GM19351 (cell line): ENCODE measurements at regions not wholly inside any gene's neighbourhood (a gene's known extent, or its start where the extent isn't known, plus 50 kb on each side); places are given as distances from the start of the nearest gene placed in this dataset.

Experiments used
- ATAC-seq: cut with Tn5 transposase; IDR thresholded peaks from one replicate; pipeline ENCODE4 v1.9.1; 2021; ENCODE audit warnings: mild to moderate bottlenecking, moderate library complexity; ENCODE audit not compliant: unreplicated experiment

- ATAC-seq = no peak
Measured at GRCh38 chr12:45585522-45586230, 143.8 kb upstream of the ARID2 start.

DNA sequence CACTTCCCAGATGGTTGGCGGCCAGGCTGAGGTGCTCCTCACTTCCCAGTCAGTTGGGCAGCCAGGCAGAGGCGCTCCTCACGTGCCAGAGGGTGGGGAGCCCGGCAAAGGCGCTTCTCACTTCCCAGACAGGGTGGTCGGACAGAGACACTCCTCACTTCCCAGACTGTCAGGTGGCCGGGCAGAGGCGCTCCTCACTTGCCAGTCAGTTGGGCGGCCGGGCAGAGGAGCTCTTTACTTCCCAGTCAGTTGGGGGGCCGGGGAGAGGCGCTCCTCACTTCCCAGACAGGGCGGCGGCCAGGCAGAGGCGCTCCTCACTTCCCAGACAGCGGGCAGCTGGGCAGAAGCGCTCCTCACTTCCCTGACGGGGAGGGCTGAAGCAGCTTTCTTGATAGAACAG is 143.0 kb upstream of the ARID2 start:
- ATAC-seq = no peak

GRCh38 chr12:45587012-45587411 is 142.5 kb upstream of the ARID2 start:
- ATAC-seq = no peak

DNA sequence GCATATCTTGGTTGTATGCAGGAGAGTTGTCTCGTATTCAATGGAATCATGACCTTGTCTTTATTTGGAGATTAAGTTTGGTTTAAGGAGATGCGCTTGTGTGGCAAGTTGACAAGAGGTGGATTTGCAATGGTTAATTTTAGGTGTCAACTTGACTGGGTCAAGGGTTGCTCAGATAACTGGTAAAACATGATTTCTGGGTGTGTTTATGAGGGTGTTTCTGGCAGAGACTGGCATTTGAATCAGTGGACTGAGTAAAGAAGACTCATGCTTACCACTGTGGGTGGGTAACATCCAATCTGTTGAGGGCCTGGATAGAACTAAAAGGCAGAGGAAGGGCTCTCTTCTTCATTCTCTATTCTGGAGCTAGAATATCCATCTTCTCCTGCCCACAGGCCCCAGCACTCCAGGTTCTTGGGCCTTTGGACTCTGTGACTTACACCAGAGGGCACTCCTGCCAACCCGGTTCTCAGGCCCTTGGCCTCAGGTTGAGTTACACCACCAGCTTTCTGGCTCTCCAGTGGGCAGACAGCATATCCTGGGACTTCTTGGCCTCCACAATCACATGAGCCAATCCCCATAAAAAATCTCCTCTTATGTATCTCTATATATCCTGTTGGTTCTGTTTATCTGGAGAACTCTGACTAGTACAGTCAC is 141.5 kb upstream of the ARID2 start:
- ATAC-seq = no peak

- ATAC-seq = no peak
Measured at GRCh38 chr12:45590646-45591045, 138.9 kb upstream of the ARID2 start.

DNA sequence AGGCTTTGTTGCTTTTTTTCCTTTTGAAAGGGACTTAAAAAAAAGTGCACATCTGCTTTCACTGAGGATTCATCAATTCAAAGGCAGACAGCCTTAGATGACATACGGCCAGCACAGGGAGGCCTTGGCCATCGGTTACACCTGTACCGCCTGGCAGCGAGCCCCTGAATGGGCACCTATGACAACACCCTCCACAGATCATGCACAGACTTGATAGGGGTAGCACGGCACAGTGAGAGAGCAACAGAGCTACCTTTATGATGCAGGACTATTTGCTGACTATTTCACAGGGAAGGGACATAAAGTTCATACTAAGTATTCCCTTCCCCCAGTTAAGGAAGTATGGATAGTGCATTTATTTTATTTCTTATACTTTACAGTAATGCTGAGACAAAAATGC is 137.9 kb upstream of the ARID2 start:
- no peak for ATAC-seq

DNA sequence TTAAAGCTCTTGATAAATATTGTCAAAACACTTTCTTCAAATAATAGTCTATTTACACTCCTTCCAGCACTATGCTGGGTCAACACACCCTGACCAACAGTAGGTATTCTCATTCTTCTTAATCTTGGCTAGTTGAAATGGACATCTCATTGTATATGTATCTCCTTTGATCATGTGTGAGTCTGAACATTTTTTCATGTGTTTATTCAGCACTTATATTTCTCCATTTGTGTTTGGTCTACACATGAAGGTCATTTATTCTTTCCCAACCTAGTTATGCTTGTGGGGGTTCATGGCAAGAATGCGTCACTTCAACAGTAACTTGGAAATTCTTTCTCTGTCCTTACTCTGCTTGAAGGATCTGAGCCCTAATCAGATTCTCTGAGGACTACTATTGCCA is 133.1 kb upstream of the ARID2 start:
- ATAC-seq = no peak

GRCh38 chr12:45598336-45598735 is 131.2 kb upstream of the ARID2 start:
- ATAC-seq = no peak

- no peak for ATAC-seq
Measured at GRCh38 chr12:45598761-45599160, 130.7 kb upstream of the ARID2 start.

DNA sequence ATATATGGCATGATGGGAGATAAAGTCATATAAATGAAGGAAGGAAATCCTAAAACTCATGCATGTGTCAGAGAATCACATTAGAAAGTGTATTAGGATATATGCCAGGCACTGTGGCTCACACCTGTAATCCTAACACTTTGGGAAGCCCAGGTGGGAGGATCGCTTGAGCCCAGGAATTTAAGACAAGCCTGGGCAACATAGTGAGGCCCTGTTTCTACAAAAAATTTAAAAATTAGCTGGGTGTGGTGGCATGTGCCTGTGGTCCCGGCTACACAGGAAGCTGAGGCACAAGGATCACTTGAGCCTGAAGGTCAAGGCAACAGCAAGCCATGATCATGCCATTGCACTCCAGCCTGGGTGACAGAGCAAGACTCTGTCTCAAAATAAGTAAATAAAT is 130.3 kb upstream of the ARID2 start:
- no peak for ATAC-seq

DNA sequence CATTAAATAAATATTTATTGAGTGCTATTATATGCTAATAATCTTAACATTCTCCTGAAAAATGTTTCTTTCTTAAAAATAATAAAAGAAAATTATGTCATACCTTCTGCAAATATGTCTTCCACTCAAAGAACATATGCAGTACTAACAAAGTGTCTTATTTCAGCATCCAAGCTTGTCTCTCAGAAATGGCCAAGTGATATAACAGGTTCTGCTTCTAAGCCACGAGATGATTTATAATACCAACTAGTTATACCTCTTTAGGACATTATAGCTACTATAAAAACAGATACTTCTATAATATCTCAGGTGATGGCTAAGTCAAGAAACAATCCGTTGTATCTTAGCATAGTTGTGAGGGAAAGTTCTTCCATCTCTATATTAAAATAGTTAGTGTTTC is 128.1 kb upstream of the ARID2 start:
- ATAC-seq = no peak

DNA sequence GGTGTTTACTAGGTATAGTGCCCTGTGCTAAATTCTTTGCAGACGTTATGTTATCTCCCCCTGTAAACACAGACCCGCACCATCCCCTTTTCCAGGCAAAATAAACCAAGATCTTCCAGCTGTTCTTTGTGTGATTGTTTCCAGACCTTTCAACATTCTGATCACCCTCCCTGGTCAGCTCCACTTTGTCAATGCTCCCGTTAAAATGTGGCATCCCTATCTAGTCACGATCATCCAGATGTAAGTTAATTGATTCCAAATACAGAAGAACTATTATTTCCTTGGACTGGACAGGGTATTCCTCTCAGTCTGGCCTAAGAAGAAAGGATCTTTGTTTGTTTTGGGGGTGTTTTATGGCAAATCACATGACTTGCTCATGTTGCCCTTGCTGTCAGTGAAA is 127.6 kb upstream of the ARID2 start:
- ATAC-seq = no peak

- no peak for ATAC-seq
Measured at GRCh38 chr12:45605624-45606023, 123.9 kb upstream of the ARID2 start.

- no peak for ATAC-seq
Measured at GRCh38 chr12:45611061-45611460, 118.4 kb upstream of the ARID2 start.

GRCh38 chr12:45611495-45611894 is 118.0 kb upstream of the ARID2 start:
- no peak for ATAC-seq

GRCh38 chr12:45612044-45612794 is 117.3 kb upstream of the ARID2 start:
- peak; percentile 34 for ATAC-seq

DNA sequence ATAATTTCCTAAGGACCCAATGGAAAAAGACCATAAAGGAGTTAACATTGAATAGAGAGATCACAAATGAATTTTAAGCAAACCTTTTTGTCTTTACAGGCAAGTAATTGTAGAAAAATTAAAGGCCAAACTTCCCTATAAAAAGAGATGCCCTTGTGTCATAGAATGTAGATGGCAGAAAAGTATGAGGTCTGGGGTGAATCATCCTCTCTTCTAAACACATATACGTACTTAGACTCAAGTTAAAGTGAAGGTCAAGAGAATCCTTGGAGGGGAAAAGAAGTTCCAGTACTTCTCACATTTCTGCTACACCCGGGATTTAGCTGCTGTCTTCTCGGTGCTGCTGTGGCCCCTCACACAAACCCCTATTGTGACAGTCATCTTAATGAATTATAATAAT is 116.2 kb upstream of the ARID2 start:
- ATAC-seq = no peak

DNA sequence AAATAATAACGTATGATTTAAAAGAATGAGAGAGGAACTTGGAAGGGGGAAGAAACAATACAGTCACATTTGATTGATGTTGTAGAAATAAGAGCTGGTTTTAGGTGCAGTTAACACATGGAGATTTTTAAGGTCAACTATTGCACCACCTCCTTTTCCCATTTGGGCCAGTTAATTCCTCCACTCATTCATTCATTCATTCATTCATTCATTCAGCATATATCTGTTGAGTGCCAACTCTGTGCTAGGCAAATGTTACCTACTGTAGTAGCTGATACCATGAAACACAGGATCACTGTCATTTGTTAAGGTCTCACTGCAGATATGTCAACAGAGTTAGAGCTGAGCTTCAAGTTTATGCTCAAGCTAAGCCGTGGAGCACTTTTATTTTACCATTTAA is 115.7 kb upstream of the ARID2 start:
- no peak for ATAC-seq

DNA sequence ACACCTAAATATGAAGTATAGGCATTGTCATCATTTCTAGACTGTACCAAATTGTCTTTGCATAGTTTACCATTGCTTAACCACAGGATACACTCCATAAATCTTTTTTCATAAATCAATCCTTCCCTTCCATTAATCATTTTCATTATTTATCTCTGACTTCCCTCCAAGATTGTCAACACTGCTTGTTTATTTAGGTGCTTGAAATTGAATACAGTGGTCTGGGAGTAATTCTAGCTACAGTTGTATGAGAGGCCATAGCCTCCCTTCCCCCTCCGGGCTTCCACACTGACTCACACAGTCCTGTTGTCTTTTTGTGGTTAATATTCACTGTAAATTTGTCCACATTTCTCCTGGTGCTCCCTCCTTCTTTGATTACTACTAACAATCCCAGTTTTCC is 114.2 kb upstream of the ARID2 start:
- ATAC-seq = no peak

GRCh38 chr12:45619736-45620135 is 109.8 kb upstream of the ARID2 start:
- no peak for ATAC-seq

DNA sequence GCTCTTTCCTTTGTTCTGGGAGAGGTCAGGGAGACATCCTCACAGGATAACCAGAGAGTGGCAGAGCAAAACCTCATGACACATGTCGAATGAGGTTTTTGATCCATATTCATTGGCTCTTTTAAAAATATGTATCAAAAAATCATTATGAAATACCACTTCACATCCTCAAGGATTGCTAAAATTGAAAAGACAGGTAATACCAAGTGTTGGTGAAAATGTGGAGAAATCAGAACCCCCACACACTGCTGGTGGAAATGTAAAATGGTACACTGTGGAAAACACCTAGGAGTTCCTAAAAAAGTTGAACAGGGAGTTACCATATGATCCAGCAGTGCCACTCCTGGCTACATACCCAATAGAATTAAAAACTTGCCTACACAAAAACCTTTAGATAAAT is 107.8 kb upstream of the ARID2 start:
- ATAC-seq = no peak
